Mesothelial cell of epicardium (in vitro differentiated cells): ENCODE measurements at regions not wholly inside any gene's neighbourhood (a gene's known extent, or its start where the extent isn't known, plus 50 kb on each side); places are given as distances from the start of the nearest gene placed in this dataset.

Source experiments
- DNase-seq, 2 experiments: peaks; one replicate each; pipeline ENCODE4 v3.0.0; 2021; ENCODE audit warnings: low spot score in 2 of 2; ENCODE audit not compliant: unreplicated experiment in 2 of 2
- H3K27ac Mint-ChIP-seq: 2 replicates; pipeline ENCODE4 v1.8.0; 2021; ENCODE audit warnings: mixed read lengths
- H3K27me3 Mint-ChIP-seq: 2 replicates; pipeline ENCODE4 v1.8.0; 2021; ENCODE audit warnings: low read depth, mixed read lengths
- H3K36me3 Mint-ChIP-seq: 2 replicates; pipeline ENCODE4 v1.8.0; 2021; ENCODE audit warnings: mixed read lengths
- H3K4me1 Mint-ChIP-seq: 2 replicates; pipeline ENCODE4 v1.8.0; 2021; ENCODE audit warnings: mixed read lengths
- H3K4me3 Mint-ChIP-seq: 2 replicates; pipeline ENCODE4 v1.8.0; 2021; ENCODE audit warnings: mild to moderate bottlenecking, moderate library complexity, mixed read lengths
- H3K9me3 Mint-ChIP-seq: 2 replicates; pipeline ENCODE4 v1.8.0; 2021; ENCODE audit warnings: mixed read lengths
- TF ChIP-seq, protein P1 (sequence below): fragments of 200-600 bp; sonication (generic); IDR thresholded peaks from one replicate; pipeline ENCODE4 v1.5.0; 2021; ENCODE audit warnings: antibody characterized with exemption; ENCODE audit not compliant: unreplicated experiment

DNA sequence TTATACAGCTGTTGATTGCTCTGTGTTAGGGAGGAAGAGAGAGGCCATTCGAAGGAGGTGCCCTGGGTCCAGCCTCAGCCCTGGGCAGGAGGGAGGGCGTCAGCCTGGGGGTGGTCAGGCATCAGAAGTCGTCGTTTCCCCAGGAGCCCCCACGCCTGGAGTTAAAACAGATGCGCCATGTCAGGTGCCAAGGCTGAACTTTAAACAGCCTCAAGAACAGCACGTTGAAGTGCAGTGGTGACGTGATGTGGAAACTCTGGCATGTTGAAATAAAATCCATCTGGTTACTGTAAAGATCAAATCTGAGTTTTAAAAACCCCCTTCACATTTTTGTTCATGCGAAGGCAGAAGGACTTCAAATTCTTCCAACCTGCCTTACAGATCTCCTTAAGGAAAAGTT, 128.4 kb upstream of the PPP2R2D start:
- no peak for DNase-seq

DNA sequence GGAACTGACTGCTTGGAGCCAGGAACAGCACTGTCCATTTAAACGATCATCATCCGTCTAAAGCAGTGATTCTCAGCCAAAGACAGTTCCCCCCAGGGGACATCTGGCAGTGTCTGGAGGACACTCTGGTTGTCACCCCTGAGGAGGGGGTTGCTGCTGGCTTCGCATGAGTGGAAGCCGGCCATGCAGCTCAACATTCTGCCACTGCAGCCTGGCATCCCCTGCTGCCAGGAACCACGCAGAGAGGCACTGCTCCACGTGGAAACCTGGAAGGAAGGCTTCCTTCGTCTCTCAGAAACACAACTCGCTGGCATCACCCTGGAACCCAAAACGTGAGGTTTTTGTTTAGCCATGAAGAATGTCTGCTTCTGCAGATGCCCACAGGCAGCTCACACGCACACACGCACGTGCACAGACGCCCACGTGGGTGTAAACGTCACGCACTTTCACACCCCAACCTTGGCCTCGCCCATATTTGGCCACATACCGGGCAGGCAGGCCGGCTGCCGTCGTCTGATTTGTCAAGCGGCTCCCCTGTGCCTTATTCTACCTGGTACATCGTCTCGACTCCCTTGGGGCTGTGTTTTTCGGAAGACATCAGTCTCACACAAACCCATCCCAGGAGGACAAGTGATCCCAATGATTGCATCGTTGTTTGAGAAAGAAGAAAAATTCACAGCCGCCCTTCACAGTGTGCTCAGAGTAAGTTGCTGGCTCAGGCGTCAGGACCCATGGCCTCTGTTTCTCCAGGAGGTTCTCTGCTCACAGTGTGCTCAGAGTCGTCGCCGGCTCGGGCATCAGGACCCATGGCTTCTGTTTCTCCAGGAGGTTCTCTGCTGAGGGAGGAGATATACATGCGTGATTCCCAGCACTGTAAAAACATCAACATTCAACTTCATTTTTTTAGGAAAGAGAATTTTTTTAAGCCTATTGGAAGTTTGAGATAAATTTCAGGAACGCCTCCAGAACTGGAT, 127.2 kb upstream of the PPP2R2D start:
- H3K4me1 Mint-ChIP-seq, result peaks cover 2% of the 10 kb centered on the region
- peaks cover 3% of the 10 kb centered on the region for H3K36me3 Mint-ChIP-seq
- TF ChIP-seq, protein P1, sequence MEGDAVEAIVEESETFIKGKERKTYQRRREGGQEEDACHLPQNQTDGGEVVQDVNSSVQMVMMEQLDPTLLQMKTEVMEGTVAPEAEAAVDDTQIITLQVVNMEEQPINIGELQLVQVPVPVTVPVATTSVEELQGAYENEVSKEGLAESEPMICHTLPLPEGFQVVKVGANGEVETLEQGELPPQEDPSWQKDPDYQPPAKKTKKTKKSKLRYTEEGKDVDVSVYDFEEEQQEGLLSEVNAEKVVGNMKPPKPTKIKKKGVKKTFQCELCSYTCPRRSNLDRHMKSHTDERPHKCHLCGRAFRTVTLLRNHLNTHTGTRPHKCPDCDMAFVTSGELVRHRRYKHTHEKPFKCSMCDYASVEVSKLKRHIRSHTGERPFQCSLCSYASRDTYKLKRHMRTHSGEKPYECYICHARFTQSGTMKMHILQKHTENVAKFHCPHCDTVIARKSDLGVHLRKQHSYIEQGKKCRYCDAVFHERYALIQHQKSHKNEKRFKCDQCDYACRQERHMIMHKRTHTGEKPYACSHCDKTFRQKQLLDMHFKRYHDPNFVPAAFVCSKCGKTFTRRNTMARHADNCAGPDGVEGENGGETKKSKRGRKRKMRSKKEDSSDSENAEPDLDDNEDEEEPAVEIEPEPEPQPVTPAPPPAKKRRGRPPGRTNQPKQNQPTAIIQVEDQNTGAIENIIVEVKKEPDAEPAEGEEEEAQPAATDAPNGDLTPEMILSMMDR, result no peak
- peaks cover 26% of the 10 kb centered on the region for H3K9me3 Mint-ChIP-seq
- DNase-seq, result no peak
- no peak overlapping the region for H3K4me3 Mint-ChIP-seq
- peaks cover 13% of the 10 kb centered on the region for H3K27me3 Mint-ChIP-seq
- H3K27ac Mint-ChIP-seq, result no peak overlapping the region

More for the DNA sequence above, 128.4 kb upstream of the PPP2R2D start:
- H3K36me3 Mint-ChIP-seq, result no peaks in the 10 kb centered on the region
- no peak overlapping the region for H3K27ac Mint-ChIP-seq
- peaks cover 2% of the 10 kb centered on the region for H3K4me1 Mint-ChIP-seq
- peaks cover 19% of the 10 kb centered on the region for H3K9me3 Mint-ChIP-seq
- peaks cover 13% of the 10 kb centered on the region for H3K27me3 Mint-ChIP-seq
- TF ChIP-seq, protein P1, result no peak
- H3K4me3 Mint-ChIP-seq, result no peak overlapping the region

GRCh38 chr10:131774681-131775085, 126.1 kb upstream of the PPP2R2D start:
- TF ChIP-seq, protein P1, result no peak
- Mint-ChIP-seq H3K27ac (no peak overlapping the region), H3K4me3 (no peak overlapping the region), H3K36me3 (peaks cover 3% of the 10 kb centered on the region), H3K4me1 (peaks cover 2% of the 10 kb centered on the region), H3K27me3 (peaks cover 13% of the 10 kb centered on the region), H3K9me3 (peaks cover 31% of the 10 kb centered on the region)
- no peak for DNase-seq

DNA sequence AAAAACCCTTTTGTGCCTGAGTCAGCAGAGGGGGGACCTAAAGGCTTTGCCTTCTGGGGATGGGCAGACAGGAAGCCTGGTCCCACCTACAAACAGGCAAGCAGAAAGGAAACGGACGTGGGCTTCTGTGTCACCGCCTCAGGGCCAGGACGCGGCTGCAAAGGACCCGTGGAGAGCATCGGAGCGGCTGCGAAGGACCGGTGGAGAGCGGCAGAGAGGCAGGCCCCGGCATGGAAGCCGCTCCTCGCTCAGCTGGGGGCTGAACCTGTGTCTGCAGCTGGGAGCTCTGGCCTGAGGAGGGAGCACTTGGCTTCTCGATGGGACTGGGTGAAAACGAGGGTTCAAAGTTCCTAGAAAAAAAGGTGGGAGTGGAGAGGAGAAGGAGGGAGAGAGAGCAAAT, 125.4 kb upstream of the PPP2R2D start:
- Mint-ChIP-seq H3K9me3 (peaks cover 36% of the 10 kb centered on the region), H3K27ac (no peak overlapping the region), H3K36me3 (peaks cover 3% of the 10 kb centered on the region), H3K4me3 (no peak overlapping the region), H3K4me1 (peaks cover 2% of the 10 kb centered on the region), H3K27me3 (peaks cover 13% of the 10 kb centered on the region)
- TF ChIP-seq, protein P1, result no peak
- DNase-seq, result no peak

GRCh38 chr10:131775833-131776232, 125.0 kb upstream of the PPP2R2D start:
- TF ChIP-seq, protein P1, result no peak
- no peak overlapping the region for H3K27ac Mint-ChIP-seq
- H3K27me3 Mint-ChIP-seq, result peaks cover 13% of the 10 kb centered on the region
- no peak for DNase-seq
- peaks cover 2% of the 10 kb centered on the region for H3K4me1 Mint-ChIP-seq
- H3K36me3 Mint-ChIP-seq, result peaks cover 3% of the 10 kb centered on the region
- peaks cover 39% of the 10 kb centered on the region for H3K9me3 Mint-ChIP-seq
- no peak overlapping the region for H3K4me3 Mint-ChIP-seq
